IPS-20b (cell line): ENCODE measurements at regions not wholly inside any gene's neighbourhood (a gene's known extent, or its start where the extent isn't known, plus 50 kb on each side); places are given as distances from the start of the nearest gene placed in this dataset.

Experiments used
- H3K27ac ChIP-seq: one replicate; pipeline ENCODE4 v1.5.1; 2013; ENCODE audit warnings: low read length
- H3K27me3 ChIP-seq: 2 replicates; pipeline ENCODE4 v1.6.1; 2013; ENCODE audit warnings: mild to moderate bottlenecking, low read length, inconsistent platforms; ENCODE audit not compliant: insufficient read depth
- H3K36me3 ChIP-seq: 2 replicates; pipeline ENCODE4 v1.6.1; 2013; ENCODE audit warnings: low read depth, mild to moderate bottlenecking, inconsistent platforms, low read length, moderate library complexity; ENCODE audit not compliant: insufficient read depth
- H3K4me1 ChIP-seq: 2 replicates; pipeline ENCODE4 v1.6.1; 2013; ENCODE audit warnings: mild to moderate bottlenecking, control low read depth, inconsistent platforms, low read length, moderate library complexity; ENCODE audit not compliant: insufficient read depth
- H3K4me3 ChIP-seq: 2 replicates; pipeline ENCODE4 v1.5.1; 2013; ENCODE audit warnings: mild to moderate bottlenecking, low read length, inconsistent platforms
- H3K9ac ChIP-seq: 2 replicates; pipeline ENCODE4 v1.6.1; 2013; ENCODE audit warnings: low read depth, mild to moderate bottlenecking, inconsistent platforms, low read length, moderate library complexity
- H3K9me3 ChIP-seq: 2 replicates; pipeline ENCODE4 v1.6.1; 2013; ENCODE audit warnings: mild to moderate bottlenecking, low read depth, low read length, inconsistent platforms; ENCODE audit not compliant: insufficient read depth

DNA sequence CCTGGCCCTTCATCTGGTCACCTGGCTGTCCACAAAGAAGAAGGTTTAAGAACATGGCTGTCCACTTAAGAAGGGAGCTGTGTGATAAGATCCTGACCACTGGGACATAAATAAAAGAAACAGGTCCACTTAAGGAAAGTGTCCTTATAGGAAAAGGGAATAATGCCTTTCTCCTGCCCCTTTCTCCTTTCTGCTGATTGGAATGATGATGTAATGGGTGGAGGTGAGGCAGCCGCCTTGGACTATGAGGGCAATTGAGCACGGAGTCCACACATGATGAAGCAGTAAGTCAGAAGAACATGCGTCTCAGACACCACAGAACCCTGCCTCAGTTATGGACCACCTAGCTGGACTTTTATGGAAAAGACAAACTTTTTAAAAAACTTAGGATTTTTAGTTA, 401.1 kb downstream of the SHANK2 start:
- H3K9me3 ChIP-seq: no peaks in the 10 kb centered on the region
- no peak overlapping the region for H3K9ac ChIP-seq
- H3K27me3 ChIP-seq: no peaks in the 10 kb centered on the region
- H3K36me3 ChIP-seq: no peaks in the 10 kb centered on the region
- H3K4me1 ChIP-seq: no peaks in the 10 kb centered on the region
- H3K4me3 ChIP-seq: no peak overlapping the region
- no peak overlapping the region for H3K27ac ChIP-seq

DNA sequence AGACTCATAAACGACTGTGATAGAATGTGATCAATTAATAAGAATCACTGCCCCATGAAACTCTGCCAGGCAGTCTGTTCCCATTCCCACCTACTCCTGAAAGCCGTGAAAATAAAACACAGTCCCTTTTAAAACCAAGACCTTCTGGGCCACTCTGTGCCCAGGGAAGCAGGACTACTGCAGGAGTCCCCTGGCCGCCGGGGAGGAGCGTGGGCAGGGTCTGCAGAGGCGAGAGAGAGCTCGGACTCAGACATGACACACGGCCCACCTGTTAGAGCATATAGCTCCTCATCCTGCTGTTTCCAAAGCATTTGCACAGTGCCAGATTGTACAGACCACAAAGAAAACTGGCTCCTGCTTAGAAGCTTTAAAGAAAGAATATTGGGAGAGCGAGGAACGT, 400.5 kb downstream of the SHANK2 start:
- H3K27ac ChIP-seq: no peak overlapping the region
- H3K4me3 ChIP-seq: no peak overlapping the region
- no peaks in the 10 kb centered on the region for H3K27me3 ChIP-seq
- H3K36me3 ChIP-seq: no peaks in the 10 kb centered on the region
- no peaks in the 10 kb centered on the region for H3K9me3 ChIP-seq
- no peaks in the 10 kb centered on the region for H3K4me1 ChIP-seq
- no peak overlapping the region for H3K9ac ChIP-seq

DNA sequence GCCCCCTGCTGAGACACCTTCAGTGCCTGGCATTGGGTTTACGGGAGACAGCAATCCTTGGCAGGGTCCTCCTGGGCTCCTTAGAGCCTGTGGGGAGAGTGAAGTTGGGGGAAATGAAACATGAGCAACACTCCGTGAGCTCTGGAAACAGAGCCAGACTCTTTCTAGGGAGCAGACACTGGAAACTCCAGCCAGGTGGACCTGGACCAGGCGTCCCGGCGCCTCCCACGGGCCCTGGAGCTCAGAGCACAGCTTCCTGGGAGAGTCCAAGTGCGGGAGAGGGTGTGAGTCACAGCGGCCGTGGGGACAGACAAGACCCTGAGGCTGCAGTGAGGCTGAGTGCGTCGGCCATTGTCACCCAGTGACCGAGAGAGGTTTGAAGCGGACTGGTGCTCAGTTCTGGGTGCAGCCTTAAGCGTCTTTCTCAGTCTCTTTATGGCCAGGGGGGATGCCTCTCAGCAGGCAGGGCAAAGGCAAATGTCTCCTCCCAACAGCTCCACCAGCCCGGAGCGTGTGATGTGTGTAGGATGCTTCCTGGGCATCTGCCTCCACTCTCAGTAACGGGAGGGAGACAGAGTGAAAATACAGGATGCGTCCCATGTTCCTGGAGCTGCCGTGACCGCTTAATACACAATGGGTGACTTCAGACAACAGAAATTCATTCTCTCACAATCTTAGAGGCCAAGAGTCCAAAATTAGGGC, 399.2 kb downstream of the SHANK2 start:
- Histone ChIP-seq H3K4me1 (no peaks in the 10 kb centered on the region), H3K4me3 (no peak overlapping the region), H3K9ac (no peak overlapping the region), H3K27ac (no peak overlapping the region), H3K9me3 (no peaks in the 10 kb centered on the region), H3K36me3 (no peaks in the 10 kb centered on the region), H3K27me3 (no peaks in the 10 kb centered on the region)

DNA sequence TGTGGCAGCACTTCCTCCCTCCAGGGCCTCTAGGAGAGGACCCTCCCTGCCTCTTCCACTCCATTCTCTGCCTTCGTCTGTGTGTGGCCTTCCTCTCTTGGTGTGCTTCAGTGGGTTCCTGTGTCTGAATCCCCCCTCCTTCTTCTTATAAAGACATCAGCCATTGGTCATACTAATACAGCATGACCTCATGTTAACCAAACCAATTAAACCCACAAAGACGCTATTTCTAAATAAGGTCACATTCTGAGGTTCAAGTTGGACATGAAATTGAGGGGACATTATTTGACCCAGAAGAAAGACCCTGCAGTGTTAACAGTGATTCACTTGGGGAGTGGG, 398.6 kb downstream of the SHANK2 start:
- Histone ChIP-seq H3K36me3 (no peaks in the 10 kb centered on the region), H3K9me3 (no peaks in the 10 kb centered on the region), H3K27me3 (no peaks in the 10 kb centered on the region), H3K27ac (no peak overlapping the region), H3K4me3 (no peak overlapping the region), H3K4me1 (no peaks in the 10 kb centered on the region), H3K9ac (no peak overlapping the region)

DNA sequence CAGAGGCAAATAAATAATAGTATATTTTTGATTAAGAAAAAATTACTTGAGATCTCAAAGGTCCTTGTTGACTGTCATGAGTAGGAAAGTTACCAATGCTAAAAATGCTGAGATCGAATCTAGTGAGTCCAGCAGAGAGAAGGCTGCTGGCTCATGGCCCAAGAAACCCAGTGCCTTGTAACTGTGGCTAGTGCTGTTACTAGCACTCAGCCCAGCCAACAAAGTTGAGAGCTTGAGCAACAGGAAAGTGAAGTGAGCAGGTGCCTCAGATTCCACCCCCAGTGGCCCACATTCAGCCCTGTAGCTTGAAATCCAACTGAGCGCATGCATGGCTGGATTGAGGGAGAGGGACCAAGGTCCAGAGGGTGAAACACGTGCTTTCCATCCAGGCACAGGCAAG, 398.2 kb downstream of the SHANK2 start:
- no peaks in the 10 kb centered on the region for H3K27me3 ChIP-seq
- H3K9me3 ChIP-seq: no peaks in the 10 kb centered on the region
- no peaks in the 10 kb centered on the region for H3K4me1 ChIP-seq

DNA sequence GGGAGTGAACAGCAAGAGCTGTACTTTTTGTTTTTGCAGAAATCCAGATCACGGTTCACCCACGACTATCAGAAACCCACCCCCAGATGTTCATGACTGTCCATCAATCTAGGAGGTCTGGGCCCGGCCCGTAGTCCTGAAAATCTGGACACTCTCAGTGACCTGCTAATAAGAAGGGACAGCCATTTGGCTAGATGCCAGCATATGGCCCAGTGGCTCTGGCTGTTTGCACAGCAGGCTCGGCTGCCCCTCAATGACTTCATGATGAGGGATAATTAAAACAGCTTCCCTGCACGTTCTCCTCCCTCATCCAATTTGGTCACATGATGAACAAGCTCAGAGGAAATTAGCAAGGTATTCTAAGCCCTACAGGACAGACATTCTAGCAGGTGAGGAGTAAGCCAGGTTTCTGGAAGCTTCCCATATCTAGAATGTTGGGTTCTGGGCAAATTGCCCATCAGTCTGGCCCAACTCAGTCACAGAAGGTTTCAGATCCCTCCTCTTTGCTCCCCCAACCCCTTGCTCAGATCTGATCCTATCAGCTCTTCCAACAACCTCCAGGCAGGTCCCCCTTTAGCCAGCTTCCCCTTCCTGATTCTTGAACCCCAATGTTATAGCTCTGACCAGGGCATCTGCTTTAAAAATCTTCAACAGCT, 397.3 kb downstream of the SHANK2 start:
- Histone ChIP-seq H3K27me3 (no peaks in the 10 kb centered on the region), H3K4me3 (no peak overlapping the region), H3K27ac (no peak overlapping the region), H3K36me3 (no peaks in the 10 kb centered on the region), H3K9ac (no peak overlapping the region), H3K9me3 (no peaks in the 10 kb centered on the region), H3K4me1 (no peaks in the 10 kb centered on the region)

More for the DNA sequence above, 398.2 kb downstream of the SHANK2 start:
- H3K4me3 ChIP-seq: no peak overlapping the region
- H3K9ac ChIP-seq: no peak overlapping the region
- no peaks in the 10 kb centered on the region for H3K36me3 ChIP-seq
- no peak overlapping the region for H3K27ac ChIP-seq

DNA sequence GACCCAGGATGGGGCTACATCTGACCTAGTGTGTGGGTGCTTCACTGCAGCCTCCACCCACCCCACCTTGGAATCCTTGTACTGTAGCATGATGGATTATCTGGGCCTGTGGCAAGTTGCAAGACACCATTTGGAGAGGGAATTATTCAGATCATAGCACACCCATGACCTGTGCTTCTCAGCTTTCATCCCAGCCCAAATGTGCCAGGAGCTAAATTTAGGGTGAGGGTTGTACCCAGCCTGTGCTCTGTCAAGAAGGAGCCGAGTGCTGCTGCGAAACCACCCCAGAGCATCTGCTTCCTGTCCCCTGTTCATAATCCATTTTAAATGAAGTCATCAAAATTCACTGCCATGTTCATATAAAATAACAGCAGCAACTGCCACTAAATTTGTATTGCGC, 394.5 kb downstream of the SHANK2 start:
- Histone ChIP-seq H3K9ac (no peak overlapping the region), H3K4me1 (peaks cover 6% of the 10 kb centered on the region; the same call in 1 of the 2 replicates), H3K27ac (no peak overlapping the region), H3K4me3 (no peak overlapping the region), H3K9me3 (no peaks in the 10 kb centered on the region), H3K36me3 (no peaks in the 10 kb centered on the region), H3K27me3 (no peaks in the 10 kb centered on the region)

DNA sequence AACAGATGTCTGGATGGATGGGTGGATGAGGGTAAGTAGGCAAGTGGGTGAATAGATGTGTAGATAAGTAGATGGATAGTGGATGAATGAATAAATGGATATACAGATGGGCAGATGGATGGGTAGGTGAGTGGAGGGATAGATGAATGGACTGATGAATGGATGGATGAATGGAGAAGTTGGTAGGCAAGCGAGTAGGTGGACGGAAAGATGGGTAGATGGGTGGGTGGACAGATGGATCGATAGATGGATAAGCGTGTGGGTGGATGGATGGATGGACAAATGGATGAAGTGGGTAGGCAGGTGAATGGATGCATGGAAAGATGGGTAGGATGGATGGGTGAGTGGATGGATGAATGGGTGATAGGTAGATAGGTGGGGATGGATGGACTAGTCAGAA, 393.2 kb downstream of the SHANK2 start:
- Histone ChIP-seq H3K36me3 (no peaks in the 10 kb centered on the region), H3K27me3 (no peaks in the 10 kb centered on the region), H3K27ac (no peak overlapping the region), H3K9me3 (no peaks in the 10 kb centered on the region), H3K9ac (no peak overlapping the region), H3K4me1 (peaks cover 6% of the 10 kb centered on the region; the same call in 1 of the 2 replicates), H3K4me3 (no peak overlapping the region)

DNA sequence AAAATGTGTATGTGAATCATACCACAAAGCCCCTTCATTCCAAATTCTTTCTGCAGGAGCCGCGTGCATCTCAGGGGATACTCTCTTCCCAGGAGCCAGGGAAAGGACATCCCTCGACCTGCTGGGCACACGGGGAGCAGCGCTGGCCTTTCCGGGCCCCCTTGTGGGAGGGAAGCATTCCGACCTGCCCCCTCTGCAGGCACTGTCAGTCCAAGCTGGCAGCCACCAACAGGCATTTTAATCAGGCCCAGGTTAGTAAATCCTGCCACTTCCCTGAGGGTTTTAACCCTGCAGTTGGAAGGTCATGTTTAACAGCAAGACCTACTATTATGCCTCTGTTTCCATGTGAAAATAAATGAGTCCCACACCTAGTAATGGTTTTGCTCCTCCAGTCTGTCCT, 391.5 kb downstream of the SHANK2 start:
- Histone ChIP-seq H3K4me1 (peaks cover 6% of the 10 kb centered on the region; the same call in 1 of the 2 replicates), H3K4me3 (no peak overlapping the region), H3K9me3 (no peaks in the 10 kb centered on the region), H3K36me3 (no peaks in the 10 kb centered on the region), H3K27me3 (no peaks in the 10 kb centered on the region), H3K27ac (no peak overlapping the region), H3K9ac (no peak overlapping the region)

DNA sequence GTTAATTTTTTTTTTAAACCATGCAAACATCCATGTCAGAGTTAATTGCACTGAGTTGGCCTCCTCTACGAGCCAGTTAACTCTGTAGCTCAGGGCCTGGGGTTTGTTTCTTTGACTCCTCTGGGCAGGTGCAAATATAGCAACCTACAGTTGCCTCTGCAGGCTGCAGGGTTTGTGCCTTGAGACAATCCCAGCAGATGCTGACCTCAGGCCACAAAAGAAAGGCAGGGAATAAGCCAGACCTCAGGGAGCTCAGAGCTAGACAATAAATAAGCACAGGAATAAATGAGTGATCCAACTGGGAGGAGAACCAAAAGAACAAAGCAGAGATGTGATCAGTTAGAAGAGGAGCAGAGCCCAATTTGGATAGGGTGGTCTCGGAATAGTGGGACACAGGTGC, 390.8 kb downstream of the SHANK2 start:
- H3K4me1 ChIP-seq: peaks cover 6% of the 10 kb centered on the region; the same call in 1 of the 2 replicates
- no peak overlapping the region for H3K27ac ChIP-seq
- H3K9me3 ChIP-seq: no peaks in the 10 kb centered on the region
- no peaks in the 10 kb centered on the region for H3K27me3 ChIP-seq
- H3K36me3 ChIP-seq: no peaks in the 10 kb centered on the region
- H3K4me3 ChIP-seq: no peak overlapping the region
- no peak overlapping the region for H3K9ac ChIP-seq

DNA sequence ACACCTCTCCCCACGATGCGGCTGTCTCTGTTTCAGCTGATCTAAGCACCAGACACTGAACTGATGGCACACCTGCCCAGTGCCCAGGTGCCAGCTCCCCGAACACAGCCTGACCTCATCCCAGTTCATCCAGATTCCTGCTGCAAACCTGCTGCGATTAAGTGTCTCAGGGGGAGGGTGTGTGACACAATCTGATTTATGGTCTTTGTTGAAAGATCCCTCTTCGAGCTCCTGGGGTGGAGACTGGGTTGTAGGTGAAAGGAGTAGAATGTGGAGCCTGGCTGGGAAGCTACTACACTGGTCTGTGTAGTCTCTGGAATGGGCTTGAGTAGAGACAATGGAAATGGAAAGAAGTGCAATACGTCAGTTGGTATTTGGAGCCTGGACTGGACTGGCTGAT, 390.3 kb downstream of the SHANK2 start:
- Histone ChIP-seq H3K9ac (no peak overlapping the region), H3K36me3 (no peaks in the 10 kb centered on the region), H3K27me3 (no peaks in the 10 kb centered on the region), H3K9me3 (no peaks in the 10 kb centered on the region), H3K4me3 (no peak overlapping the region), H3K27ac (no peak overlapping the region), H3K4me1 (peaks cover 6% of the 10 kb centered on the region; the same call in 1 of the 2 replicates)

DNA sequence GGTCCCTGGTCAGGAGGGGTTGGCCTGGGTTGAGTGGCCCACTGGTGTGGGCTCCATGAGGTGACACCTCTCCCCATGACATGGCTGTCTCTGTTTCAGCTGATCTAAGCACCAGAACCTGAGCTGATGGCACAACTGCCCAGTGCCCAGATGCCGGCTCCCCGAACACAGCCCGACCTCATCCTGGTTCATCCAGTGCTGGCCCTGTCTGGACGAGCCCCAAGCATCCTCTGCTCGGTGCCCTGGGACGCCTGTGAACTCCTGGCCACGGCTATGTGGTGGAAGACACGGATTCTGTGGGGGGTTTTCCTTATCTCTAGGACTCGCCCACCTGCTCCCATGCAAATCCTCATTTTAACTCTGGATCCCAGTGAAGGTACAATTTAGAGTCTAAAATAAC, 389.2 kb downstream of the SHANK2 start:
- no peak overlapping the region for H3K27ac ChIP-seq
- H3K4me1 ChIP-seq: peaks cover 6% of the 10 kb centered on the region; the same call in 1 of the 2 replicates
- no peak overlapping the region for H3K4me3 ChIP-seq
- H3K36me3 ChIP-seq: no peaks in the 10 kb centered on the region
- no peak overlapping the region for H3K9ac ChIP-seq
- no peaks in the 10 kb centered on the region for H3K27me3 ChIP-seq
- H3K9me3 ChIP-seq: no peaks in the 10 kb centered on the region
